ENCODE measurements at regions not wholly inside any gene's neighbourhood (a gene's known extent, or its start where the extent isn't known, plus 50 kb on each side); places are given as distances from the start of the nearest gene placed in this dataset.

DNA sequence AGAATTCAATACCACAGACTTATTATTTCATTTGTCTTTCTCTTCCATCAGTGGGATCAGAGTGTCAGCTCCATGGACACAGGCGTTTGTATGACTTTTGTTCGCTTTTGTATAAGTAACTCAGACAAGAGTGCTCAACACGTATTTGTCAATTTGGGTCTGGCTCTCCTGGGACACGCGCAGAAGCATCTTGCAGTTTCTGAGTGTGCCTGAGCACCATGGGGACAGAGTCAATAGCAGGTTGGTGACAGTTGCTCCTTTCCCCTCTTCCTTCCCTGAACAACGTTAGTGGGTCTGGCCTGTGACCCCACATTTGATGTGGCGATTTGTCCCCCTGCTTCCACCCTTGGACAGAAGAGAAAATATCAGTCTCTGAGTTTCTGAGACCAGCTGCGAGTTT is 120.4 kb upstream of the SDK1 start:
- no peak for TF ChIP-seq EP300 (conservative IDR thresholded peaks at IDR 0.05; ENCODE audit: poor library complexity, severe bottlenecking)
- TF ChIP-seq, protein P1, sequence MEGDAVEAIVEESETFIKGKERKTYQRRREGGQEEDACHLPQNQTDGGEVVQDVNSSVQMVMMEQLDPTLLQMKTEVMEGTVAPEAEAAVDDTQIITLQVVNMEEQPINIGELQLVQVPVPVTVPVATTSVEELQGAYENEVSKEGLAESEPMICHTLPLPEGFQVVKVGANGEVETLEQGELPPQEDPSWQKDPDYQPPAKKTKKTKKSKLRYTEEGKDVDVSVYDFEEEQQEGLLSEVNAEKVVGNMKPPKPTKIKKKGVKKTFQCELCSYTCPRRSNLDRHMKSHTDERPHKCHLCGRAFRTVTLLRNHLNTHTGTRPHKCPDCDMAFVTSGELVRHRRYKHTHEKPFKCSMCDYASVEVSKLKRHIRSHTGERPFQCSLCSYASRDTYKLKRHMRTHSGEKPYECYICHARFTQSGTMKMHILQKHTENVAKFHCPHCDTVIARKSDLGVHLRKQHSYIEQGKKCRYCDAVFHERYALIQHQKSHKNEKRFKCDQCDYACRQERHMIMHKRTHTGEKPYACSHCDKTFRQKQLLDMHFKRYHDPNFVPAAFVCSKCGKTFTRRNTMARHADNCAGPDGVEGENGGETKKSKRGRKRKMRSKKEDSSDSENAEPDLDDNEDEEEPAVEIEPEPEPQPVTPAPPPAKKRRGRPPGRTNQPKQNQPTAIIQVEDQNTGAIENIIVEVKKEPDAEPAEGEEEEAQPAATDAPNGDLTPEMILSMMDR (IDR thresholded peaks at IDR 0.05; ENCODE audit: poor library complexity, severe bottlenecking), result no peak
- TF ChIP-seq EZH2 (IDR thresholded peaks at IDR 0.05; ENCODE audit: borderline replicate concordance, insufficient read depth, low read length, poor library complexity, severe bottlenecking), result no peak
- no peak for TF ChIP-seq POLR2AphosphoS5 (IDR thresholded peaks at IDR 0.05)
- TF ChIP-seq MXI1 (conservative IDR thresholded peaks at IDR 0.05; ENCODE audit: poor library complexity, severe bottlenecking), result no peak
- no peak for TF ChIP-seq REST (IDR thresholded peaks at IDR 0.05; ENCODE audit: borderline replicate concordance)

All from neural cell (in vitro differentiated cells).